ENCODE measurements at regions not wholly inside any gene's neighbourhood (a gene's known extent, or its start where the extent isn't known, plus 50 kb on each side); places are given as distances from the start of the nearest gene placed in this dataset.

- DNase-seq, result no peak
Observed at GRCh38 chr18:78304192-78305164, 675.1 kb upstream of the SALL3 start.

- DNase-seq, result no peak
Observed at GRCh38 chr18:78305789-78306188, 673.8 kb upstream of the SALL3 start.

- no peak for DNase-seq
Observed at GRCh38 chr18:78309307-78309706, 670.3 kb upstream of the SALL3 start.

- DNase-seq, result no peak
Observed at GRCh38 chr18:78309924-78310323, 669.7 kb upstream of the SALL3 start.

GRCh38 chr18:78319264-78319663 lies 660.4 kb upstream of the SALL3 start:
- DNase-seq, result no peak

GRCh38 chr18:78319961-78320360 lies 659.7 kb upstream of the SALL3 start:
- DNase-seq, result no peak

GRCh38 chr18:78321402-78321801 lies 658.2 kb upstream of the SALL3 start:
- no peak for DNase-seq

- no peak for DNase-seq
Observed at GRCh38 chr18:78323453-78324197, 656.0 kb upstream of the SALL3 start.

- DNase-seq, result no peak
Observed at GRCh38 chr18:78327643-78328042, 652.0 kb upstream of the SALL3 start.

GRCh38 chr18:78330766-78331165 lies 648.9 kb upstream of the SALL3 start:
- DNase-seq, result no peak

- no peak for DNase-seq
Observed at GRCh38 chr18:78352910-78353309, 626.7 kb upstream of the SALL3 start.

GRCh38 chr18:78362198-78362597 lies 617.4 kb upstream of the SALL3 start:
- DNase-seq, result no peak

GRCh38 chr18:78363556-78364387 lies 615.8 kb upstream of the SALL3 start:
- DNase-seq, result no peak

- no peak for DNase-seq
Observed at GRCh38 chr18:78364388-78364960, 615.1 kb upstream of the SALL3 start.

GRCh38 chr18:78367996-78368395 lies 611.6 kb upstream of the SALL3 start:
- no peak for DNase-seq

GRCh38 chr18:78368726-78369125 lies 610.9 kb upstream of the SALL3 start:
- no peak for DNase-seq

GRCh38 chr18:78376046-78376445 lies 603.6 kb upstream of the SALL3 start:
- DNase-seq, result no peak

GRCh38 chr18:78378403-78378802 lies 601.2 kb upstream of the SALL3 start:
- no peak for DNase-seq

- no peak for DNase-seq
Observed at GRCh38 chr18:78378983-78379382, 600.6 kb upstream of the SALL3 start.

GRCh38 chr18:78390348-78390951 lies 589.2 kb upstream of the SALL3 start:
- DNase-seq, result no peak

- no peak for DNase-seq
Observed at GRCh38 chr18:78390952-78391348, 588.7 kb upstream of the SALL3 start.
